ENCODE measurements at regions not wholly inside any gene's neighbourhood (a gene's known extent, or its start where the extent isn't known, plus 50 kb on each side); places are given as distances from the start of the nearest gene placed in this dataset.

DNA sequence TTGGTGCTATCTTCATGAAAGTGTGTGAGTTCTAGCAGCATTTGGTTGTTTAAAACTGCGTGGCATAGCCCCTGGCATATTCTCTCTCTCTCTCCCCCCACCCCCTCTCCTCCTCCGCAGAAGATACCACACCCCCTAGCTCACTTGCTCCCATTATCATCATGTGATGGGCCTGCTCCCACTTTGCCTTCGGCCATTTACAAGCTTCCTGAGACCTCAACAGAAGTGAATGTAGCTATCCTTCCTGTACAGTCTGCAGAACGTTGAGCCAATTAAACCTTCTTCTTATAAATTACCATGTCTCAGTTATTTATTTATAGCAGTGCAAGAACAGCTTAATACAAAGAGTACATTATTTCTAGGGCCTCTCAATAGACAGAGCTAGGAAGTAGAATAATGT is 1032.5 kb upstream of the CADM2 start (continued):
- TF ChIP-seq, protein P1, sequence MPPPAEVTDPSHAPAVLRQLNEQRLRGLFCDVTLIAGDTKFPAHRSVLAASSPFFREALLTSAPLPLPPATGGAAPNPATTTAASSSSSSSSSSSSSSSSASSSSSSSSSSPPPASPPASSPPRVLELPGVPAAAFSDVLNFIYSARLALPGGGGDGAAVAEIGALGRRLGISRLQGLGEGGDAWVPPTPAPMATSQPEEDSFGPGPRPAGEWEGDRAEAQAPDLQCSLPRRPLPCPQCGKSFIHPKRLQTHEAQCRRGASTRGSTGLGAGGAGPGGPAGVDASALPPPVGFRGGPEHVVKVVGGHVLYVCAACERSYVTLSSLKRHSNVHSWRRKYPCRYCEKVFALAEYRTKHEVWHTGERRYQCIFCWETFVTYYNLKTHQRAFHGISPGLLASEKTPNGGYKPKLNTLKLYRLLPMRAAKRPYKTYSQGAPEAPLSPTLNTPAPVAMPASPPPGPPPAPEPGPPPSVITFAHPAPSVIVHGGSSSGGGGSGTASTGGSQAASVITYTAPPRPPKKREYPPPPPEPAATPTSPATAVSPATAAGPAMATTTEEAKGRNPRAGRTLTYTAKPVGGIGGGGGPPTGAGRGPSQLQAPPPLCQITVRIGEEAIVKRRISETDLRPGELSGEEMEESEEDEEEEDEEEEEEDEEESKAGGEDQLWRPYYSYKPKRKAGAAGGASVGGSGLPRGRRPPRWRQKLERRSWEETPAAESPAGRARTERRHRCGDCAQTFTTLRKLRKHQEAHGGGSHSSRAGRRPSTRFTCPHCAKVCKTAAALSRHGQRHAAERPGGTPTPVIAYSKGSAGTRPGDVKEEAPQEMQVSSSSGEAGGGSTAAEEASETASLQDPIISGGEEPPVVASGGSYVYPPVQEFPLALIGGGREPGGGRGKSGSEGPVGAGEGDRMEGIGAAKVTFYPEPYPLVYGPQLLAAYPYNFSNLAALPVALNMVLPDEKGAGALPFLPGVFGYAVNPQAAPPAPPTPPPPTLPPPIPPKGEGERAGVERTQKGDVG (CRISPR knock-in tag; IDR thresholded peaks at IDR 0.05) = no peak
- TF ChIP-seq NRF1 (conservative IDR thresholded peaks at IDR 0.05; ENCODE audit: low read depth, low read length) (no peak), MYB (IDR thresholded peaks at IDR 0.05; ENCODE audit: borderline replicate concordance, low read depth, low read length) (no peak), CHD2 (IDR thresholded peaks at IDR 0.05; ENCODE audit: borderline replicate concordance, low read depth, low read length) (no peak)
- TF ChIP-seq, protein P2, sequence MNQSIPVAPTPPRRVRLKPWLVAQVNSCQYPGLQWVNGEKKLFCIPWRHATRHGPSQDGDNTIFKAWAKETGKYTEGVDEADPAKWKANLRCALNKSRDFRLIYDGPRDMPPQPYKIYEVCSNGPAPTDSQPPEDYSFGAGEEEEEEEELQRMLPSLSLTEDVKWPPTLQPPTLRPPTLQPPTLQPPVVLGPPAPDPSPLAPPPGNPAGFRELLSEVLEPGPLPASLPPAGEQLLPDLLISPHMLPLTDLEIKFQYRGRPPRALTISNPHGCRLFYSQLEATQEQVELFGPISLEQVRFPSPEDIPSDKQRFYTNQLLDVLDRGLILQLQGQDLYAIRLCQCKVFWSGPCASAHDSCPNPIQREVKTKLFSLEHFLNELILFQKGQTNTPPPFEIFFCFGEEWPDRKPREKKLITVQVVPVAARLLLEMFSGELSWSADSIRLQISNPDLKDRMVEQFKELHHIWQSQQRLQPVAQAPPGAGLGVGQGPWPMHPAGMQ (IDR thresholded peaks at IDR 0.05; ENCODE audit: borderline replicate concordance) = no peak

DNA sequence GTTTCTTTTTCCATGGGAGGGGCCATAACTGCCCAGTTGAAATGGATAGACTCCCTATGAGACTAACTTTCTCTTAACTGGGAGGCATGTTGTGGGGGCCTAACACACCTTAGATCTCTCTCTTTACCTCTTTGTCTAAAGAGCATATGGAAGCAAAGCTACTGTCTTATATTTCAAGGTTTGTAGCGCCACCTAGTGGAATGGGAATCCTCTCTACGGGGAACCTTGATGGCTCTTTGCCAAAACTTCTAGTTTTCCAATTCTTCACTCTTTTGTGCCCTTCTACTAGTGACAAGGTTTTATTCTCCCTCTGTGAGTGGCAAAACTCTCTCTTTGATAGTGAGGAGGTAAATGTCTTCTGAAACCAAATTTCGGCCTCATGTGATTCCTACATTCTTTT is 1030.4 kb upstream of the CADM2 start:
- CTCF ChIA-PET = interaction anchor here (0.5 to 1.9 kb wide), 9 partner anchors 8 to 1159 kb away, joined by 3 to 8 read pairs (median 3); no protein-coding TSS in a partner anchor
- no peaks in the 10 kb centered on the region for H3K4me1 ChIP-seq (ENCODE audit: control insufficient read depth, insufficient read depth, low read length)
- POLR2A ChIA-PET = no interaction called here
- RAD21 ChIA-PET (ENCODE audit: unreplicated experiment) = no interaction called here
- no peaks in the 10 kb centered on the region for H3K79me2 ChIP-seq (ENCODE audit: control insufficient read depth, insufficient read depth, low read length)
- FAIRE-seq = no peak
- peak; percentile 87 for ATAC-seq
- no peaks in the 10 kb centered on the region for H3K36me3 ChIP-seq (ENCODE audit: control insufficient read depth in 2 of 2, insufficient read depth in 2 of 2, low read length in 1 of 2)
- intact Hi-C loops (cut with micrococcal nuclease; ENCODE audit: unreplicated experiment) = no loop called here
- no peak overlapping the region for H2AFZ ChIP-seq (ENCODE audit: control insufficient read depth, low read depth, low read length)
- no peaks in the 10 kb centered on the region; the same call in 2 of the 3 replicates for H3K9me3 ChIP-seq (replicated peaks; ENCODE audit: control insufficient read depth, insufficient read depth, low read length)
- 4% methylated on average over 3 of the region's 3 CpGs for WGBS (ENCODE audit: insufficient coverage, insufficient replicate concordance, low lambda C conversion rate, missing lambda C conversion rate)
- H4K20me1 ChIP-seq (ENCODE audit: control insufficient read depth, insufficient read depth) = no peaks in the 10 kb centered on the region
- in situ Hi-C loops (cut with MboI) = no loop called here
- H3K4me2 ChIP-seq (ENCODE audit: control insufficient read depth, insufficient read depth) = no peak overlapping the region
- no peak overlapping the region for H3K4me3 ChIP-seq
- no peak for DNase-seq (ENCODE audit: low read depth, low spot score)
- H3K27me3 ChIP-seq (replicated peaks in 1 of 2; ENCODE audit: control insufficient read depth in 2 of 2, insufficient read depth in 2 of 2, low read length in 1 of 2) = no peaks in the 10 kb centered on the region
- TF ChIP-seq CHD4 (IDR thresholded peaks at IDR 0.05) (no peak), ESRRA (IDR thresholded peaks at IDR 0.05; ENCODE audit: low read length) (no peak), RBBP5 (conservative IDR thresholded peaks at IDR 0.05) (no peak), RAD21 (IDR thresholded peaks at IDR 0.05; ENCODE audit: insufficient read depth, low read depth, low read length) (peak; percentile 48; the same call in 1 of the 2 replicates), SMAD1 (IDR thresholded peaks at IDR 0.05; ENCODE audit: low read depth, partially characterized antibody) (peak; percentile 78)
- TF ChIP-seq, protein P3, sequence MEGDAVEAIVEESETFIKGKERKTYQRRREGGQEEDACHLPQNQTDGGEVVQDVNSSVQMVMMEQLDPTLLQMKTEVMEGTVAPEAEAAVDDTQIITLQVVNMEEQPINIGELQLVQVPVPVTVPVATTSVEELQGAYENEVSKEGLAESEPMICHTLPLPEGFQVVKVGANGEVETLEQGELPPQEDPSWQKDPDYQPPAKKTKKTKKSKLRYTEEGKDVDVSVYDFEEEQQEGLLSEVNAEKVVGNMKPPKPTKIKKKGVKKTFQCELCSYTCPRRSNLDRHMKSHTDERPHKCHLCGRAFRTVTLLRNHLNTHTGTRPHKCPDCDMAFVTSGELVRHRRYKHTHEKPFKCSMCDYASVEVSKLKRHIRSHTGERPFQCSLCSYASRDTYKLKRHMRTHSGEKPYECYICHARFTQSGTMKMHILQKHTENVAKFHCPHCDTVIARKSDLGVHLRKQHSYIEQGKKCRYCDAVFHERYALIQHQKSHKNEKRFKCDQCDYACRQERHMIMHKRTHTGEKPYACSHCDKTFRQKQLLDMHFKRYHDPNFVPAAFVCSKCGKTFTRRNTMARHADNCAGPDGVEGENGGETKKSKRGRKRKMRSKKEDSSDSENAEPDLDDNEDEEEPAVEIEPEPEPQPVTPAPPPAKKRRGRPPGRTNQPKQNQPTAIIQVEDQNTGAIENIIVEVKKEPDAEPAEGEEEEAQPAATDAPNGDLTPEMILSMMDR (IDR thresholded peaks at IDR 0.05 in 2 of 3, conservative IDR thresholded peaks at IDR 0.05 in 1 of 3; ENCODE audit: control insufficient read depth in 2 of 3, extremely low read depth in 1 of 3, insufficient read depth in 1 of 3, low read depth in 3 of 3, low read length in 3 of 3) = peak; percentile 39 to 48 (median 43); a peak in 3 of 6 replicates
- TF ChIP-seq, protein P4, sequence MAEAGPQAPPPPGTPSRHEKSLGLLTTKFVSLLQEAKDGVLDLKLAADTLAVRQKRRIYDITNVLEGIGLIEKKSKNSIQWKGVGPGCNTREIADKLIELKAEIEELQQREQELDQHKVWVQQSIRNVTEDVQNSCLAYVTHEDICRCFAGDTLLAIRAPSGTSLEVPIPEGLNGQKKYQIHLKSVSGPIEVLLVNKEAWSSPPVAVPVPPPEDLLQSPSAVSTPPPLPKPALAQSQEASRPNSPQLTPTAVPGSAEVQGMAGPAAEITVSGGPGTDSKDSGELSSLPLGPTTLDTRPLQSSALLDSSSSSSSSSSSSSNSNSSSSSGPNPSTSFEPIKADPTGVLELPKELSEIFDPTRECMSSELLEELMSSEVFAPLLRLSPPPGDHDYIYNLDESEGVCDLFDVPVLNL (IDR thresholded peaks at IDR 0.05; ENCODE audit: low read depth, low read length) = no peak
- SMC1A ChIA-PET (ENCODE audit: uncharacterized antibody, unreplicated experiment) = interaction anchor here (1.0 kb wide), 1 partner anchor 9 kb away, joined by 3 read pairs; no protein-coding TSS in a partner anchor
- no peak overlapping the region for H3K9ac ChIP-seq (ENCODE audit: control insufficient read depth, insufficient read depth, low read length)
- no TSS peak for BruUV-seq (replicated peaks)
- H3K27ac ChIP-seq (ENCODE audit: control insufficient read depth, insufficient read depth) = no peak overlapping the region

Data from GM12878 (cell line).